PC-3 (cell line): ENCODE measurements at regions not wholly inside any gene's neighbourhood (a gene's known extent, or its start where the extent isn't known, plus 50 kb on each side); places are given as distances from the start of the nearest gene placed in this dataset.

ENCODE experiments used
- ATAC-seq: fragments of 200-7000 bp; cut with Tn5 transposase; 2 replicates; pipeline ENCODE4 v1.9.1; 2020; ENCODE audit warnings: mild to moderate bottlenecking, moderate library complexity
- BruUV-seq: library from RNA; stranded (reverse); fragments of 400-500 nt; replicated peaks from 2 replicates; lab custom pipeline; 2021; lab: Mats Ljungman, UMichigan
- CTCF ChIA-PET: fragments of 300-600 bp; sonication (Branson Sonifier 250); formaldehyde crosslinking; loops from one replicate; lab custom pipeline; 2022; ENCODE audit warnings: antibody characterized with exemption; lab: Charles Lee
- POLR2A ChIA-PET: fragments of 300-600 bp; sonication (Branson Sonifier 250); formaldehyde crosslinking; loops from one replicate; lab custom pipeline; 2022; ENCODE audit warnings: antibody characterized with exemption; ENCODE audit not compliant: unreplicated experiment; lab: Charles Lee
- DNase-seq: peaks from one replicate; pipeline ENCODE4 v3.0.0-alpha.2; 2015
- H2AFZ ChIP-seq: fragments of 300-600 bp; sonication (generic); 2 replicates; pipeline ENCODE4 v1.6.0; 2016; ENCODE audit warnings: antibody characterized with exemption, low read length
- H3F3A ChIP-seq: fragments of 300-600 bp; sonication (generic); one replicate; pipeline ENCODE4 v1.6.0; 2017; ENCODE audit warnings: antibody characterized with exemption, low read length, control low read depth, mild to moderate bottlenecking; ENCODE audit not compliant: unreplicated experiment
- H3K27ac ChIP-seq: fragments of 300-600 bp; sonication (generic); 2 replicates; pipeline ENCODE4 v1.5.1; 2016; ENCODE audit warnings: mild to moderate bottlenecking, low read length
- H3K27me3 ChIP-seq: fragments of 300-600 bp; sonication (generic); 2 replicates; pipeline ENCODE4 v1.6.1; 2016; ENCODE audit warnings: low read length, mixed read lengths
- H3K36me3 ChIP-seq: fragments of 300-600 bp; sonication (generic); 2 replicates; pipeline ENCODE4 v1.6.1; 2016; ENCODE audit warnings: low read depth, mixed run types, low read length, mixed read lengths
- H3K4me1 ChIP-seq: fragments of 300-600 bp; sonication (generic); 2 replicates; pipeline ENCODE4 v1.5.1; 2016; ENCODE audit warnings: low read length; ENCODE audit not compliant: insufficient read depth
- H3K4me2 ChIP-seq: fragments of 300-600 bp; sonication (generic); 2 replicates; pipeline ENCODE4 v1.6.0; 2016; ENCODE audit warnings: low read length
- H3K4me3 ChIP-seq: fragments of 300-600 bp; sonication (generic); 2 replicates; pipeline ENCODE4 v1.5.1; 2016; ENCODE audit warnings: mild to moderate bottlenecking, low read length, mixed read lengths
- H3K79me2 ChIP-seq: fragments of 300-600 bp; sonication (generic); 2 replicates; pipeline ENCODE4 v1.6.1; 2017; ENCODE audit warnings: low read length, mixed read lengths
- H3K9ac ChIP-seq: fragments of 300-600 bp; sonication (generic); 2 replicates; pipeline ENCODE4 v1.6.0; 2016; ENCODE audit warnings: mild to moderate bottlenecking, low read length
- H3K9me2 ChIP-seq: fragments of 300-600 bp; sonication (generic); replicated peaks from 2 replicates; pipeline ENCODE4 v1.6.1; 2016; ENCODE audit warnings: mixed run types, low read length, mixed read lengths
- H3K9me3 ChIP-seq: fragments of 300-600 bp; sonication (generic); 2 replicates; pipeline ENCODE4 v1.6.1; 2016; ENCODE audit warnings: low read length, mixed read lengths
- H4K20me1 ChIP-seq: fragments of 300-600 bp; sonication (generic); 2 replicates; pipeline ENCODE4 v1.6.1; 2016; ENCODE audit warnings: low read length, mixed read lengths
- EZH2 ChIP-seq: fragments of 300-600 bp; sonication (generic); IDR thresholded peaks from one replicate; pipeline ENCODE4 v1.6.1; 2017; ENCODE audit warnings: antibody characterized with exemption, mild to moderate bottlenecking, low read length; ENCODE audit not compliant: unreplicated experiment
- EZH2phosphoT487 ChIP-seq: fragments of 300-600 bp; sonication (generic); IDR thresholded peaks from 2 replicates; pipeline ENCODE4 v1.6.1; 2018; ENCODE audit warnings: mild to moderate bottlenecking, antibody characterized with exemption, low read length, borderline replicate concordance
- intact Hi-C: fragments of 100-400 bp; cut with micrococcal nuclease; formaldehyde crosslinking; loops from 2 replicates; pipeline ENCODE4 v1.9.0; 2023
- TF ChIP-seq, protein P1 (sequence below): fragments of 300-600 bp; sonication (generic); conservative IDR thresholded peaks from 2 replicates; pipeline ENCODE4 v1.5.1; 2017; ENCODE audit warnings: antibody characterized with exemption, low read depth, mild to moderate bottlenecking, low read length

DNA sequence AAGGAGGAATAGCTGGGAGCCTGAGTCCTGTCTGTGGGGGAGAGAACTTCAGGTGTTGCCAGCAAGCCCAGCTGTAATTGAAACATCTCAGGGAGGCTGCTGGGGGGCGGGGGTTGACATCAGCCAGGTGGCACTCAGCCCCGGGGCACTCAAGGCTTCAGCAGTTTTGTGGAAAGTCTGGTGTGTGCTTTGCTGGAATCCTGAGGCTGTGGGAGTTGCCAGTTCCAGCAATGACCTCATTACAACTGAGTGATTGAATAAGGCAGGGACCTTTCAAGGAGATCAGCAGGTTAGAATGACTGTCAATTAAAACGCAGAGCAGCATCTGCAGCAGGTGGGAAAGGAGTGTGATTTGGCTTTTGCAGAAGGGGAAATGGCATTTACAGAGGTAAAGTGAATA lies 75.7 kb downstream of the FAM43A start:
- no peak overlapping the region for H3K9ac ChIP-seq
- no TSS peak for BruUV-seq
- H4K20me1 ChIP-seq, result no peaks in the 10 kb centered on the region
- no peaks in the 10 kb centered on the region for H3K36me3 ChIP-seq
- H3K4me3 ChIP-seq, result no peak overlapping the region
- no peaks in the 10 kb centered on the region for H3K9me3 ChIP-seq
- no peak overlapping the region for H3K4me2 ChIP-seq
- H3K27ac ChIP-seq, result no peak overlapping the region
- no peaks in the 10 kb centered on the region for H3K79me2 ChIP-seq
- no peaks in the 10 kb centered on the region for H3K9me2 ChIP-seq
- peaks cover 1% of the 10 kb centered on the region for H3K4me1 ChIP-seq
- H3K27me3 ChIP-seq, result no peaks in the 10 kb centered on the region
- CTCF ChIA-PET, result no interaction called here
- TF ChIP-seq, protein P1, sequence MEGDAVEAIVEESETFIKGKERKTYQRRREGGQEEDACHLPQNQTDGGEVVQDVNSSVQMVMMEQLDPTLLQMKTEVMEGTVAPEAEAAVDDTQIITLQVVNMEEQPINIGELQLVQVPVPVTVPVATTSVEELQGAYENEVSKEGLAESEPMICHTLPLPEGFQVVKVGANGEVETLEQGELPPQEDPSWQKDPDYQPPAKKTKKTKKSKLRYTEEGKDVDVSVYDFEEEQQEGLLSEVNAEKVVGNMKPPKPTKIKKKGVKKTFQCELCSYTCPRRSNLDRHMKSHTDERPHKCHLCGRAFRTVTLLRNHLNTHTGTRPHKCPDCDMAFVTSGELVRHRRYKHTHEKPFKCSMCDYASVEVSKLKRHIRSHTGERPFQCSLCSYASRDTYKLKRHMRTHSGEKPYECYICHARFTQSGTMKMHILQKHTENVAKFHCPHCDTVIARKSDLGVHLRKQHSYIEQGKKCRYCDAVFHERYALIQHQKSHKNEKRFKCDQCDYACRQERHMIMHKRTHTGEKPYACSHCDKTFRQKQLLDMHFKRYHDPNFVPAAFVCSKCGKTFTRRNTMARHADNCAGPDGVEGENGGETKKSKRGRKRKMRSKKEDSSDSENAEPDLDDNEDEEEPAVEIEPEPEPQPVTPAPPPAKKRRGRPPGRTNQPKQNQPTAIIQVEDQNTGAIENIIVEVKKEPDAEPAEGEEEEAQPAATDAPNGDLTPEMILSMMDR, result no peak
- TF ChIP-seq EZH2 (no peak), EZH2phosphoT487 (no peak)
- H2AFZ ChIP-seq, result no peak overlapping the region
- H3F3A ChIP-seq, result no peaks in the 10 kb centered on the region
- ATAC-seq, result no peak
- intact Hi-C loops, result loop anchor here (10.0 kb wide), 1 partner anchor 343 kb away; no protein-coding TSS in a partner anchor
- DNase-seq, result peak; percentile 32
- POLR2A ChIA-PET, result no interaction called here

DNA sequence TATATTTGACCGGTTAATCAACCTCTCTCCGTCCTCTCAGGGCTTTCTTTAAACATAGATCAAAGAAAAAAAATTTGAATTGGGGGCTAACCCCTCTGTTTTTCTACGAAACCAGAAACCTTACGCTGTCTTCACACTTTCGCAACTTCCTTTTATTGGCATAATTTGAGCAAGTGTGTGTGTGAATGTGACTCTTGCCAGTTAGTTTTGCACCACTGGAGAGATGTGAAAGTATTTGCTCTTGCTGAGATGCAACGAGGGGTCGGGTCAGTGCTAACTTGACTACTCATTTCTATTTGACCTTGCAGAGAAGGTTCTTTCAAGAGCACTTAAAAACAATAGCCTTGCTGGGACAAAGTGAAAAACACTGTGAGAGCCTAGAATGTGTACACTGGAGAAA lies 81.2 kb downstream of the FAM43A start:
- Histone ChIP-seq H4K20me1 (no peaks in the 10 kb centered on the region), H3K9me2 (no peaks in the 10 kb centered on the region), H3K27ac (no peak overlapping the region), H3K9ac (no peak overlapping the region), H3K4me3 (no peak overlapping the region), H3F3A (no peaks in the 10 kb centered on the region), H3K27me3 (no peaks in the 10 kb centered on the region), H2AFZ (no peak overlapping the region), H3K4me2 (peak overlapping the region; percentile 15; the same call in 1 of the 2 replicates), H3K79me2 (no peaks in the 10 kb centered on the region), H3K36me3 (no peaks in the 10 kb centered on the region), H3K4me1 (peaks cover 21% of the 10 kb centered on the region), H3K9me3 (no peaks in the 10 kb centered on the region)
- no TSS peak for BruUV-seq
- ChIA-PET CTCF (no interaction called here), POLR2A (no interaction called here)
- DNase-seq (no peak), ATAC-seq (no peak)
- TF ChIP-seq EZH2 (no peak), EZH2phosphoT487 (no peak)
- TF ChIP-seq, protein P1, result no peak
- intact Hi-C loops, result loop anchor here (5.0 to 10.0 kb wide), 2 partner anchors 220 to 338 kb away; no protein-coding TSS in a partner anchor

DNA sequence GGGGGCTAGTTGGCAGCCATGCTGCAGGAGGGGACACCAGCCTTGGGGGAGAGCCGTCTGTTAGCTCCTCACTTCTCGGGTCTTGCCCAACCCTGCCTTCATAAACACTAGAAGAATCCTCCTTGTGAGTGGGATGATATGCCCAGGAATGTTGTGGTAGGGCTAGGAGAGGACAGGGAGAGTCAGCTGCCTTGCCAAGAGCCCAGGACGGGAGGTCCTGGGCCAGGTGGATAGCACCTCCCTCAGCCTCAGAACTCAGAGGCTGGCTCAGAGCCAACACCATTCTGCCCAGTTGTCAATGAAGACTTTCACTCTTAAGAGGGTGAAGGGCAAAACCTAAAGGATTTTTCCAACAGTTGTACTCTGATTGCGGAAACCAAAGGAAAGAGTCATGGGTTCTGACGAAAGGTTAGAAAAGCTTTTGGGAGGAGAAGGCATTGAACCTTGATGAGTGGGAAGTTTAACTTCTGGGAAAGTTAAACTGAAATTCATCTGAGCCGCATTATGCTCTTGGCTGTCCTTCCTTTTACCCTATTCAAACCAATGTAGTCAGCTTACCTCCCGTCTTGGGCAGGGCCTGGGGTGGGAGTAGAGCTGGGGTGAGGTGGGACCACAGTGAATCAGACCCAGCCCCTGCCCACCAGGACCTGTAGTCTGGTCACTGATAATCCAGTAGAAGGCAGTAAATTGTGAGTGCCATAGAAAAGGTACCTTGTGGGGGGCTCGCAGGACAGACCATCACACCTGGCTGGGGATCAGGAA lies 81.9 kb downstream of the FAM43A start:
- BruUV-seq, result no TSS peak
- H3K9me3 ChIP-seq, result no peaks in the 10 kb centered on the region
- CTCF ChIA-PET, result no interaction called here
- H3K27ac ChIP-seq, result no peak overlapping the region
- POLR2A ChIA-PET, result no interaction called here
- ATAC-seq (no peak), DNase-seq (no peak)
- no peaks in the 10 kb centered on the region for H3K79me2 ChIP-seq
- H2AFZ ChIP-seq, result no peak overlapping the region
- H3K4me2 ChIP-seq, result no peak overlapping the region
- no peaks in the 10 kb centered on the region for H3K27me3 ChIP-seq
- no peaks in the 10 kb centered on the region for H3K36me3 ChIP-seq
- H3F3A ChIP-seq, result no peaks in the 10 kb centered on the region
- no peaks in the 10 kb centered on the region for H3K9me2 ChIP-seq
- intact Hi-C loops, result loop anchor here (2.0 to 10.0 kb wide), 3 partner anchors 27 to 337 kb away; no protein-coding TSS in a partner anchor
- H4K20me1 ChIP-seq, result no peaks in the 10 kb centered on the region
- H3K9ac ChIP-seq, result no peak overlapping the region
- TF ChIP-seq EZH2, result no peak
- TF ChIP-seq, protein P1, result no peak
- no peak for TF ChIP-seq EZH2phosphoT487
- H3K4me3 ChIP-seq, result no peak overlapping the region
- H3K4me1 ChIP-seq, result peaks cover 26% of the 10 kb centered on the region
